Ishikawa (cell line): ENCODE measurements at regions not wholly inside any gene's neighbourhood (a gene's known extent, or its start where the extent isn't known, plus 50 kb on each side); places are given as distances from the start of the nearest gene placed in this dataset.

Experiments
- CEBPB ChIP-seq: IDR thresholded peaks from 2 replicates; pipeline ENCODE4 v1.6.1; 2012
- CREB1 ChIP-seq: IDR thresholded peaks from 2 replicates; pipeline ENCODE4 v1.6.1; 2012; ENCODE audit warnings: low read depth
- EGR1 ChIP-seq: IDR thresholded peaks from 2 replicates; pipeline ENCODE4 v1.6.1; 2012
- EP300 ChIP-seq: IDR thresholded peaks from 2 replicates; pipeline ENCODE4 v1.6.1; 2012; ENCODE audit warnings: borderline replicate concordance
- FOXM1 ChIP-seq: IDR thresholded peaks from 2 replicates; pipeline ENCODE4 v1.6.1; 2012; ENCODE audit warnings: low read depth, borderline replicate concordance
- MAX ChIP-seq: IDR thresholded peaks from 2 replicates; pipeline ENCODE4 v1.6.1; 2012
- NFIC ChIP-seq: IDR thresholded peaks from 2 replicates; pipeline ENCODE4 v1.6.1; 2012
- RAD21 ChIP-seq: IDR thresholded peaks from 2 replicates; pipeline ENCODE4 v1.6.1; 2012; ENCODE audit warnings: low read depth
- REST ChIP-seq: IDR thresholded peaks from 2 replicates; pipeline ENCODE4 v1.6.1; 2012; ENCODE audit warnings: low read depth, mild to moderate bottlenecking
- TAF1 ChIP-seq: IDR thresholded peaks from 2 replicates; pipeline ENCODE4 v1.6.1; 2012; ENCODE audit warnings: low read depth, mild to moderate bottlenecking
- TEAD4 ChIP-seq: IDR thresholded peaks from 2 replicates; pipeline ENCODE4 v1.6.1; 2012
- USF1 ChIP-seq: IDR thresholded peaks from 2 replicates; pipeline ENCODE4 v1.6.1; 2012
- YY1 ChIP-seq: IDR thresholded peaks from 2 replicates; pipeline ENCODE4 v1.6.1; 2012; ENCODE audit warnings: low read depth
- ZBTB7A ChIP-seq: IDR thresholded peaks from 2 replicates; pipeline ENCODE4 v1.6.1; 2012; ENCODE audit warnings: low read depth

GRCh38 chr10:11691319-11691755 is 50.8 kb upstream of the ECHDC3 start:
- TF ChIP-seq TAF1 = no peak
- TF ChIP-seq YY1 = no peak
- no peak for TF ChIP-seq TEAD4
- no peak for TF ChIP-seq CREB1
- TF ChIP-seq MAX = no peak
- TF ChIP-seq RAD21 = no peak
- TF ChIP-seq CEBPB = no peak
- no peak for TF ChIP-seq NFIC
- TF ChIP-seq REST = no peak
- no peak for TF ChIP-seq ZBTB7A
- no peak for TF ChIP-seq EP300
- TF ChIP-seq USF1 = no peak
- TF ChIP-seq EGR1 = no peak
- no peak for TF ChIP-seq FOXM1
